ENCODE measurements at regions not wholly inside any gene's neighbourhood (a gene's known extent, or its start where the extent isn't known, plus 50 kb on each side); places are given as distances from the start of the nearest gene placed in this dataset.

GRCh38 chr12:24081606-24082005, 132.1 kb upstream of the SOX5 start:
- Mint-ChIP-seq H3K36me3 (no peaks in the 10 kb centered on the region), H3K9me3 (no peaks in the 10 kb centered on the region), H3K27ac (no peak overlapping the region), H3K4me3 (no peak overlapping the region), H3K4me1 (no peaks in the 10 kb centered on the region)
- ATAC-seq = no peak
- DNase-seq (ENCODE audit: low spot score in 2 of 2) = no peak

- Mint-ChIP-seq H3K4me3 (no peak overlapping the region), H3K36me3 (no peaks in the 10 kb centered on the region), H3K9me3 (no peaks in the 10 kb centered on the region), H3K4me1 (no peaks in the 10 kb centered on the region), H3K27ac (no peak overlapping the region)
- ATAC-seq = no peak
- no peak for DNase-seq (ENCODE audit: low spot score in 2 of 2)
Observed at GRCh38 chr12:24081092-24081529, 131.6 kb upstream of the SOX5 start.

- DNase-seq (ENCODE audit: low spot score in 2 of 2) = no peak
- Mint-ChIP-seq H3K27ac (no peak overlapping the region), H3K9me3 (no peaks in the 10 kb centered on the region), H3K4me1 (no peaks in the 10 kb centered on the region), H3K4me3 (no peak overlapping the region), H3K36me3 (no peaks in the 10 kb centered on the region)
- no peak for ATAC-seq
Observed at GRCh38 chr12:24080465-24080864, 131.0 kb upstream of the SOX5 start.

GRCh38 chr12:24079083-24079482, 129.6 kb upstream of the SOX5 start:
- H3K4me3 Mint-ChIP-seq = no peak overlapping the region
- H3K4me1 Mint-ChIP-seq = no peaks in the 10 kb centered on the region
- ATAC-seq (no peak), DNase-seq (ENCODE audit: low spot score in 2 of 2) (no peak)
- H3K36me3 Mint-ChIP-seq = no peaks in the 10 kb centered on the region
- no peak overlapping the region for H3K27ac Mint-ChIP-seq
- H3K9me3 Mint-ChIP-seq = peaks cover 1% of the 10 kb centered on the region

- no peaks in the 10 kb centered on the region for H3K4me1 Mint-ChIP-seq
- ATAC-seq = no peak
- no peak for DNase-seq (ENCODE audit: low spot score in 2 of 2)
- H3K9me3 Mint-ChIP-seq = peaks cover 3% of the 10 kb centered on the region
- no peak overlapping the region for H3K27ac Mint-ChIP-seq
- no peaks in the 10 kb centered on the region for H3K36me3 Mint-ChIP-seq
- H3K4me3 Mint-ChIP-seq = no peak overlapping the region
Observed at GRCh38 chr12:24078318-24078765, 128.9 kb upstream of the SOX5 start.

- Mint-ChIP-seq H3K4me1 (no peaks in the 10 kb centered on the region), H3K4me3 (no peak overlapping the region)
Observed at GRCh38 chr12:24077161-24077560, 127.7 kb upstream of the SOX5 start.

GRCh38 chr12:24075650-24076049, 126.2 kb upstream of the SOX5 start:
- Mint-ChIP-seq H3K27ac (no peak overlapping the region), H3K4me3 (no peak overlapping the region), H3K36me3 (no peaks in the 10 kb centered on the region), H3K4me1 (no peaks in the 10 kb centered on the region), H3K9me3 (peaks cover 3% of the 10 kb centered on the region)
- DNase-seq (ENCODE audit: low spot score in 2 of 2) (no peak), ATAC-seq (no peak)

More at GRCh38 chr12:24077161-24077560, 127.7 kb upstream of the SOX5 start:
- ATAC-seq = no peak
- Mint-ChIP-seq H3K36me3 (no peaks in the 10 kb centered on the region), H3K9me3 (peaks cover 3% of the 10 kb centered on the region), H3K27ac (no peak overlapping the region)
- DNase-seq (ENCODE audit: low spot score in 2 of 2) = no peak

- Mint-ChIP-seq H3K4me3 (no peak overlapping the region), H3K4me1 (no peaks in the 10 kb centered on the region), H3K9me3 (peaks cover 5% of the 10 kb centered on the region), H3K36me3 (no peaks in the 10 kb centered on the region), H3K27ac (no peak overlapping the region)
- no peak for ATAC-seq
- DNase-seq (ENCODE audit: low spot score in 2 of 2) = no peak
Observed at GRCh38 chr12:24073170-24073810, 123.8 kb upstream of the SOX5 start.

GRCh38 chr12:24072302-24072701, 122.8 kb upstream of the SOX5 start:
- no peak for ATAC-seq
- no peaks in the 10 kb centered on the region for H3K36me3 Mint-ChIP-seq

GRCh38 chr12:24071842-24072241, 122.4 kb upstream of the SOX5 start:
- Mint-ChIP-seq H3K9me3 (peaks cover 5% of the 10 kb centered on the region), H3K27ac (no peak overlapping the region), H3K36me3 (no peaks in the 10 kb centered on the region), H3K4me1 (no peaks in the 10 kb centered on the region), H3K4me3 (no peak overlapping the region)
- no peak for ATAC-seq
- no peak for DNase-seq (ENCODE audit: low spot score in 2 of 2)

More at GRCh38 chr12:24072302-24072701, 122.8 kb upstream of the SOX5 start:
- Mint-ChIP-seq H3K4me3 (no peak overlapping the region), H3K9me3 (peaks cover 5% of the 10 kb centered on the region), H3K27ac (no peak overlapping the region), H3K4me1 (no peaks in the 10 kb centered on the region)
- no peak for DNase-seq (ENCODE audit: low spot score in 2 of 2)

GRCh38 chr12:24069532-24070395, 120.3 kb upstream of the SOX5 start:
- ATAC-seq (no peak), DNase-seq (ENCODE audit: low spot score in 2 of 2) (no peak)
- H3K36me3 Mint-ChIP-seq = no peaks in the 10 kb centered on the region
- no peak overlapping the region for H3K27ac Mint-ChIP-seq
- H3K4me3 Mint-ChIP-seq = no peak overlapping the region
- no peaks in the 10 kb centered on the region for H3K4me1 Mint-ChIP-seq
- peaks cover 5% of the 10 kb centered on the region for H3K9me3 Mint-ChIP-seq

GRCh38 chr12:24066865-24067264, 117.4 kb upstream of the SOX5 start:
- no peak overlapping the region for H3K27ac Mint-ChIP-seq
- no peak overlapping the region for H3K4me3 Mint-ChIP-seq
- H3K36me3 Mint-ChIP-seq = no peaks in the 10 kb centered on the region
- ATAC-seq (no peak), DNase-seq (ENCODE audit: low spot score in 2 of 2) (no peak)
- H3K9me3 Mint-ChIP-seq = peaks cover 2% of the 10 kb centered on the region
- H3K4me1 Mint-ChIP-seq = no peaks in the 10 kb centered on the region

GRCh38 chr12:24066097-24066496, 116.6 kb upstream of the SOX5 start:
- ATAC-seq (no peak), DNase-seq (ENCODE audit: low spot score in 2 of 2) (no peak)
- peaks cover 2% of the 10 kb centered on the region for H3K9me3 Mint-ChIP-seq
- no peak overlapping the region for H3K27ac Mint-ChIP-seq
- no peaks in the 10 kb centered on the region for H3K4me1 Mint-ChIP-seq
- H3K36me3 Mint-ChIP-seq = no peaks in the 10 kb centered on the region
- no peak overlapping the region for H3K4me3 Mint-ChIP-seq

- DNase-seq (ENCODE audit: low spot score in 2 of 2) (no peak), ATAC-seq (no peak)
- no peak overlapping the region for H3K4me3 Mint-ChIP-seq
- no peaks in the 10 kb centered on the region for H3K36me3 Mint-ChIP-seq
- no peak overlapping the region for H3K27ac Mint-ChIP-seq
- H3K4me1 Mint-ChIP-seq = no peaks in the 10 kb centered on the region
- peaks cover 3% of the 10 kb centered on the region for H3K9me3 Mint-ChIP-seq
Observed at GRCh38 chr12:24062642-24063245, 113.3 kb upstream of the SOX5 start.

GRCh38 chr12:24060089-24060488, 110.6 kb upstream of the SOX5 start:
- Mint-ChIP-seq H3K4me3 (no peak overlapping the region), H3K36me3 (no peaks in the 10 kb centered on the region), H3K4me1 (no peaks in the 10 kb centered on the region), H3K27ac (no peak overlapping the region), H3K9me3 (peaks cover 3% of the 10 kb centered on the region)
- DNase-seq (ENCODE audit: low spot score in 2 of 2) = no peak
- no peak for ATAC-seq

Data from stimulated activated effector memory CD8-positive, alpha-beta T cell treated with anti-CD3 and anti-CD28 coated beads, Interleukin-12 subunit alpha, Interleukin-12 subunit beta, amount 100 ng/mL, for 72 hours (primary cell).